ENCODE measurements at regions not wholly inside any gene's neighbourhood (a gene's known extent, or its start where the extent isn't known, plus 50 kb on each side); places are given as distances from the start of the nearest gene placed in this dataset.

DNA sequence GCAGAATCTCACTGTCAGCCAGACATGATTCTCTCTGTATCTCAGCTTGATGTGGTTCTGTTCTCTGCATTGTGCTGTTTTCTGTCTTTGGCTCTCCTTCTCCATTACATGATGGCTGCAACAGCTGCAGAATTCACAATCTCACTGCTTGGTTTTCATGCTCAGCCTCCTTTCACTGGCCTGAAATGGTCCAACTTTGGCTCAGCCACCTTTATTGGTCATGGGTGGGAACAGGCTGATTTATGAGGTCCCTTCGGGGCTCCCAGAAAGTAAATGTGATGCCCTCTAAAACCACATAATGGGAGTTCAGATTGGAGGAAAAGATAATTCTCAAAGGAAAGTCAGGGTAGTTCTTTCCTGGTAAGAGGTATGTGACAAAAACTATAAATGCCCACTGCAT is 597.0 kb downstream of the ETNK1 start:
- DNase-seq (ENCODE audit: low spot score in 2 of 2): no peak
- intact Hi-C loops (cut with DNase I; ENCODE audit: low total_unique reads): no loop called here
- TF ChIP-seq POLR2A (IDR thresholded peaks at IDR 0.05) (no peak), CTCF (IDR thresholded peaks at IDR 0.05) (no peak)

DNA sequence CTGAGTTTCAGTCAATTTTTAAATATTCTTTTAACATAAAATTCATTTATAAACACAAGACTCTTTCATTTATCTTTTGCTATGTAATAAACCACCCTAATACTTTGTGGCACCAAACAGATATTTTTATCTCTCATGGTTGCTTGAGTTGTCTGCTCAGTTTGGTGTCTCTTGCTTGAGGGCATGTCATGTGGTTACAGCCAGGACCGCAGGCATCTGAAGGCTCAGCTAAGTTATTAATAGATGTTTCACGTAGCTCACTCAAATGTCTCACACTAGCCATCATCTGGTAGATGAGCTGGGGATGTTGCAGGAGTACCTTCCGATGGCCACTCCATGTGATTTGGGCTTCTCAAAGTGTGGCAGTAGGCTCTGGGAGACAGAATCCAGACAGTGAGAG is 597.8 kb downstream of the ETNK1 start:
- no peak for DNase-seq (ENCODE audit: low spot score in 2 of 2)
- H3K4me3 ChIP-seq (ENCODE audit: low read depth, poor library complexity, severe bottlenecking): no peak overlapping the region
- 53 to 67% methylated on average over 3 of the region's 3 CpGs for WGBS, 2 donors
- intact Hi-C loops (cut with DNase I; ENCODE audit: low total_unique reads): no loop called here
- TF ChIP-seq POLR2A (IDR thresholded peaks at IDR 0.05): no peak
- TF ChIP-seq CTCF (IDR thresholded peaks at IDR 0.05): no peak

More for the DNA sequence above, 597.0 kb downstream of the ETNK1 start:
- 4 to 17% methylated on average over 1 of the region's 1 CpG for WGBS, 2 donors
- H3K4me3 ChIP-seq (ENCODE audit: low read depth, poor library complexity, severe bottlenecking): no peak overlapping the region

DNA sequence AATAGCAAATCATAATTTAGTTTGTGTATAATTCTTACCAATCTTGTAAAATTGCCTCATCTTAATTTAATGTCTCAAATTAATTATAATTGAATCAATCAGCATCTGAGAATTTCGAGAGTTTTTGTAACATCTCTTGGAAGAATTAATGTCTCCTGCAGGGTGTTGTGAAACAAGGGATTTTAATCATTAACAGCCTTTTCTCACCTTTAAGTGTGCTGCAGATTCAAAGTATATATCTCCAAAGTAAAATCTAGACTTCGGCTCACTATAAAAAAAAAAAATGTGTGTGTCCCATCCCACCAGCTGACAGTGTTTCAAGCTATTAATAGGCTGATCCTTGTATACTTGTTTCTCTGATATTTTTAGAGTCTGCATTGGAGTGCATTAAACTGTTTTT is 603.1 kb downstream of the ETNK1 start:
- 65 to 71% methylated on average over 2 of the region's 2 CpGs for WGBS, 2 donors
- H3K4me3 ChIP-seq (ENCODE audit: low read depth, poor library complexity, severe bottlenecking): no peak overlapping the region
- DNase-seq (ENCODE audit: low spot score in 2 of 2): no peak
- intact Hi-C loops (cut with DNase I; ENCODE audit: low total_unique reads): no loop called here
- TF ChIP-seq POLR2A (IDR thresholded peaks at IDR 0.05): no peak
- TF ChIP-seq CTCF (IDR thresholded peaks at IDR 0.05): no peak

DNA sequence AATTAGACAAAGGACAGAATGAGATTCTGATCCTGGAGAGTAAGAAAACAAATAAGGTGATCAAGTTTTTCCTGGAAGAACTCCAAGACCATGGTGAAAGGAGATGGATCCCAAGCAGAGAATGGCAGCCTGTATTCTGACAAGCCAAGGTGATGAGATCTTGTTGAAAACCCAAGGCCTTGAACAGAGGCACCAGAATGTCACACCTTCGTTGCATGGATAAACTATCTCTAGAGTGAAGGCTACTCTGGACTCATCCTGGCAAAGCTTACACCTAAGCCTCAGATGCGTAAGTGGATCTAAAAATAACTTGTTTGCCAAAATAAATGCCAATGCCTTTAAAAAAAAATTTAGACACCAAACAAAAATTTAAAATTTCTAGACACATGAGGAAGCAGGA is 605.9 kb downstream of the ETNK1 start:
- WGBS, 2 donors: 78 to 91% methylated on average over 2 of the region's 2 CpGs
- TF ChIP-seq CTCF (IDR thresholded peaks at IDR 0.05): no peak
- no peak for TF ChIP-seq POLR2A (IDR thresholded peaks at IDR 0.05)
- intact Hi-C loops (cut with DNase I; ENCODE audit: low total_unique reads): no loop called here
- no peak overlapping the region for H3K4me3 ChIP-seq (ENCODE audit: low read depth, poor library complexity, severe bottlenecking)
- DNase-seq (ENCODE audit: low spot score in 2 of 2): no peak

DNA sequence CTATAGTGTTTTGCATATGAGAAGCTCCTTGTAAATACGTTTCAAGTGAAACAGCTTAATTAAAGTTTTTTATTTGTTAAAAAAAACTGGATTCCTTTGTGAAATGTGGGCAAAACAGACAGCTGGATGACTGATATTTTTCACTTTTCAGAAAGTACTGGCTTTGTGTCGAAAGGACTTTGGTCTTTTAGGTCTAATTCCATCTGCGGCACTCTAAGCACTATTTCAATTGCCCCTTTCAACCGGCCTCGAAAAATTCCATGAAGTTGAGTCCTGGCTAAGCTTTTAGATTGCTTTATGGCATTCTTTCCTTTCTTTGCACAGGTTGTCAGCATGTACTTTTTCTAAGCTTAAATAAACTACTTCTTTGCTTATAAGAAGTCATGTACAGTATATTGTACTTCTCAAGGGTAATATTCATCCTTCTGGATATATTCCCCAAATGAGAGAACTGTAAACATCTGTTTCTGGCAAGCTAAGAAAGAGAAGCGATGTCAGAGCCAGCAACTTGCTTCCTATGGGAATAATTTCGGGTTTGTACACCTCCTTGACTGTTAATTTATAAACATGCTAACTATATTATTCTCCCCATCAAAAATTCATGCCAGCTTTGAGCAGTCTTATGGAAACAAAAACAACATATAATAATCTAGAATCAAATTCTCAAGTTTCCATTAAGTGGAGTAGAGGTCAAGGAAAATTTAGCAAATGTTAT is 611.3 kb downstream of the ETNK1 start:
- TF ChIP-seq POLR2A (IDR thresholded peaks at IDR 0.05) (no peak), CTCF (IDR thresholded peaks at IDR 0.05) (no peak)
- 72 to 73% methylated on average over 7 of the region's 7 CpGs for WGBS, 2 donors
- intact Hi-C loops (cut with DNase I; ENCODE audit: low total_unique reads): no loop called here
- DNase-seq (ENCODE audit: low spot score in 2 of 2): no peak
- no peak overlapping the region for H3K4me3 ChIP-seq (ENCODE audit: low read depth, poor library complexity, severe bottlenecking)

GRCh38 chr12:23236811-23237210 is 611.8 kb downstream of the ETNK1 start:
- WGBS, 2 donors: 90 to 95% methylated on average over 1 of the region's 1 CpG
- TF ChIP-seq POLR2A (IDR thresholded peaks at IDR 0.05) (no peak), CTCF (IDR thresholded peaks at IDR 0.05) (no peak)
- intact Hi-C loops (cut with DNase I; ENCODE audit: low total_unique reads): no loop called here
- no peak for DNase-seq (ENCODE audit: low spot score in 2 of 2)
- H3K4me3 ChIP-seq (ENCODE audit: low read depth, poor library complexity, severe bottlenecking): no peak overlapping the region

All from lower leg skin (tissue), 4 donors.